D721Med (cell line): ENCODE measurements at regions not wholly inside any gene's neighbourhood (a gene's known extent, or its start where the extent isn't known, plus 50 kb on each side); places are given as distances from the start of the nearest gene placed in this dataset.

Experiments
- DNase-seq: peaks from one replicate; pipeline ENCODE4 v3.0.0; 2011; ENCODE audit warnings: low spot score; ENCODE audit not compliant: insufficient read length
- FAIRE-seq: peaks from 2 replicates; lab custom pipeline; 2011; peaks lifted over from hg19 to GRCh38; lab: Jason Lieb, UNC
- CTCF ChIP-seq: IDR thresholded peaks from 2 replicates; pipeline ENCODE4 v1.5.1; 2012; ENCODE audit warnings: mild to moderate bottlenecking, control low read depth; ENCODE audit not compliant: insufficient read depth; ENCODE audit errors: missing control alignments

- FAIRE-seq (no peak), DNase-seq (no peak)
- TF ChIP-seq CTCF, result no peak
Observed at GRCh38 chr9:36485647-36486328, 85.7 kb upstream of the RNF38 start.

- FAIRE-seq, result no peak
- TF ChIP-seq CTCF, result no peak
- DNase-seq, result no peak
Observed at GRCh38 chr9:36484124-36484523, 84.1 kb upstream of the RNF38 start.

DNA sequence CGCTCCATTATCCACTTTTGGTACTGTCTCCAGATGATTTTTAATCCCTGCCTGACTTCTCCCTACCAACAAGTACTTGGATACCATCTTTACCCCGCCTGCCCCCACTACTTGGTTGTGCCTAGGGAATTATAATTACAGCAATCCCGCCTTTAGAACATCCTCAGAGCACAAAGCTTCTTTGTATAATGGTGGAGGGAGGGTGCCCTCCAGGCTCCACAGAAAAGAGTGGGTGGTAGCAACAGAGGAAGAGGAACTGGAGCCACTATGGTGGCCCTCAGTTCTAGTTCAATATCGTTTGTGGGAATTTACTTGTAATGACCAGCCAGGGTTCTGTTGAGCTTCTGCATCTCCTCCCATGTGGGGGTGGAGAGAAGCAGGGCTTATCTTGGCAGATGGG is 79.0 kb upstream of the RNF38 start:
- FAIRE-seq (no peak), DNase-seq (no peak)
- no peak for TF ChIP-seq CTCF

GRCh38 chr9:36471359-36471758 is 71.3 kb upstream of the RNF38 start:
- FAIRE-seq (no peak), DNase-seq (no peak)
- TF ChIP-seq CTCF, result no peak

DNA sequence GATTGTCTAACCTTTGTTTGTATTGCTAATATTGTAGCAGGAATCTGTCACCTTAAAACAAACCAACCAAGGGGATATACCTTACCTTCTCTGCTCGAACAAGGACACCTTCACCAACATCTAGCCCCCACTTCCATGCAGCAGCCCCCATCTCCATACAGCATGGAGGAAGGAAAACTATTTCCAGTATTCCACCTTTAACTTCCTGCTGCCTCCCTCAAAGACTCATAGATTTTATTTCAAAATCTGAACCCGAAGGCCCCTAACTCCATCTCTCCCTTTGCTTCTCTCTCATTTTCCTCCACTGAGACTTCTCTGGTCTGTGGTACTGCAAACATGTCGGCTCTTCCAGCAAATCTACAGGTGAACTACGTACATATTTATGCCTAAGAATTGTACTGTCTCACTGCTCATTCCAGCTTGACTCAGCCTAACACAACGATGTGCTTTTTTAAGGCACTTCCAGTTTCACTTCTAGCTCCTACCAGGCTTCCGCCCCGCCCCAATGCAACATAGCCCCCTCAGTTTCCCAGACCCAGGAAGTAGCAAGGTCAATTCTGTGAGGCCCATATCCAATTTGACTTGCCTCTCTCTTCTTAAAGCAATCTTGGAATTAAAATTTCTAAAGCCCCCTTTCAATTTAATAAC is 70.7 kb upstream of the RNF38 start:
- no peak for DNase-seq
- no peak for TF ChIP-seq CTCF
- no peak for FAIRE-seq

GRCh38 chr9:36463467-36463866 is 63.4 kb upstream of the RNF38 start:
- FAIRE-seq (no peak), DNase-seq (no peak)
- TF ChIP-seq CTCF, result no peak

DNA sequence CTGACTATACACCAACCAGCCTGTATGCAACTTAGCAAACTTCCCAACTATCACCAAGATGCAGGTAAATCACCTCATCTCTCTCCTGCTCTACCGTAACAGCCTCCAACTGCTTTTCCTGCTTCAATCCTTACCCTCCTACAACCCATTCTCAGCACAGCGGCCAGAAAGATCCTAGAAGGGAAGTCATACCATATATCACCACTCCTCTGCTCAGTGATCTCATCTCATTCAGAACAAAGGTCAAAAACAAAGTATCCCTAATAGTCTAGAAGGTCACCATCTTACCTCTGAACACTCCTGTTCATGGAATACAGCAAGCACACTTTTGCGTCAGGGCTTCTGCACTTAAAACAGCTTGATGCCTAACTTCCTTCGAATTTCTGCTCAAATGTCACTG is 62.2 kb upstream of the RNF38 start:
- FAIRE-seq (no peak), DNase-seq (no peak)
- no peak for TF ChIP-seq CTCF
